ENCODE measurements at regions not wholly inside any gene's neighbourhood (a gene's known extent, or its start where the extent isn't known, plus 50 kb on each side); places are given as distances from the start of the nearest gene placed in this dataset.

DNA sequence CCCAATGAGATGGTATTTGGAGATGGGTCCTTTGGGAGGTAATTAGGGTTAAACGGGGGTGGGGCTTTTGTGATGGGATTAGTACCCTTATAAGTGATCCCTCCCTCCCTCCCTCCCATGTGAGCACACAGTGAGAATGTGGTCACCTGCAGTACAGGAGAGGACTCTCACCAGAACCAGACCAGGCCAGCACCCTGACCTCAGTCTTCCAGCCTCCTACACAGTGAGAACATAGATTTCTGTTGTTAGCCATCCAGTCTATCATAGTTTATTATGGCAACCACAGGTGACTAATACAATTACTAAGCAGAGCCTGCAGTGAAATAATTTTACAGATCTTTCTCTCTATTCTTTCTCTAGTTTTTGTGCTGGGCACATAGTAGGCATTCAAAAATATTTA, 137.7 kb upstream of the PKDCC start (continued):
- TF ChIP-seq, protein P1, sequence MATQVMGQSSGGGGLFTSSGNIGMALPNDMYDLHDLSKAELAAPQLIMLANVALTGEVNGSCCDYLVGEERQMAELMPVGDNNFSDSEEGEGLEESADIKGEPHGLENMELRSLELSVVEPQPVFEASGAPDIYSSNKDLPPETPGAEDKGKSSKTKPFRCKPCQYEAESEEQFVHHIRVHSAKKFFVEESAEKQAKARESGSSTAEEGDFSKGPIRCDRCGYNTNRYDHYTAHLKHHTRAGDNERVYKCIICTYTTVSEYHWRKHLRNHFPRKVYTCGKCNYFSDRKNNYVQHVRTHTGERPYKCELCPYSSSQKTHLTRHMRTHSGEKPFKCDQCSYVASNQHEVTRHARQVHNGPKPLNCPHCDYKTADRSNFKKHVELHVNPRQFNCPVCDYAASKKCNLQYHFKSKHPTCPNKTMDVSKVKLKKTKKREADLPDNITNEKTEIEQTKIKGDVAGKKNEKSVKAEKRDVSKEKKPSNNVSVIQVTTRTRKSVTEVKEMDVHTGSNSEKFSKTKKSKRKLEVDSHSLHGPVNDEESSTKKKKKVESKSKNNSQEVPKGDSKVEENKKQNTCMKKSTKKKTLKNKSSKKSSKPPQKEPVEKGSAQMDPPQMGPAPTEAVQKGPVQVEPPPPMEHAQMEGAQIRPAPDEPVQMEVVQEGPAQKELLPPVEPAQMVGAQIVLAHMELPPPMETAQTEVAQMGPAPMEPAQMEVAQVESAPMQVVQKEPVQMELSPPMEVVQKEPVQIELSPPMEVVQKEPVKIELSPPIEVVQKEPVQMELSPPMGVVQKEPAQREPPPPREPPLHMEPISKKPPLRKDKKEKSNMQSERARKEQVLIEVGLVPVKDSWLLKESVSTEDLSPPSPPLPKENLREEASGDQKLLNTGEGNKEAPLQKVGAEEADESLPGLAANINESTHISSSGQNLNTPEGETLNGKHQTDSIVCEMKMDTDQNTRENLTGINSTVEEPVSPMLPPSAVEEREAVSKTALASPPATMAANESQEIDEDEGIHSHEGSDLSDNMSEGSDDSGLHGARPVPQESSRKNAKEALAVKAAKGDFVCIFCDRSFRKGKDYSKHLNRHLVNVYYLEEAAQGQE (IDR thresholded peaks at IDR 0.05), result no peak
- TF ChIP-seq EHF (CRISPR knock-in tag; IDR thresholded peaks at IDR 0.05), result no peak
- TF ChIP-seq, protein P2, sequence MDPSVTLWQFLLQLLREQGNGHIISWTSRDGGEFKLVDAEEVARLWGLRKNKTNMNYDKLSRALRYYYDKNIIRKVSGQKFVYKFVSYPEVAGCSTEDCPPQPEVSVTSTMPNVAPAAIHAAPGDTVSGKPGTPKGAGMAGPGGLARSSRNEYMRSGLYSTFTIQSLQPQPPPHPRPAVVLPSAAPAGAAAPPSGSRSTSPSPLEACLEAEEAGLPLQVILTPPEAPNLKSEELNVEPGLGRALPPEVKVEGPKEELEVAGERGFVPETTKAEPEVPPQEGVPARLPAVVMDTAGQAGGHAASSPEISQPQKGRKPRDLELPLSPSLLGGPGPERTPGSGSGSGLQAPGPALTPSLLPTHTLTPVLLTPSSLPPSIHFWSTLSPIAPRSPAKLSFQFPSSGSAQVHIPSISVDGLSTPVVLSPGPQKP (IDR thresholded peaks at IDR 0.05; ENCODE audit: low read depth, low read length), result no peak
- TF ChIP-seq, protein P3, sequence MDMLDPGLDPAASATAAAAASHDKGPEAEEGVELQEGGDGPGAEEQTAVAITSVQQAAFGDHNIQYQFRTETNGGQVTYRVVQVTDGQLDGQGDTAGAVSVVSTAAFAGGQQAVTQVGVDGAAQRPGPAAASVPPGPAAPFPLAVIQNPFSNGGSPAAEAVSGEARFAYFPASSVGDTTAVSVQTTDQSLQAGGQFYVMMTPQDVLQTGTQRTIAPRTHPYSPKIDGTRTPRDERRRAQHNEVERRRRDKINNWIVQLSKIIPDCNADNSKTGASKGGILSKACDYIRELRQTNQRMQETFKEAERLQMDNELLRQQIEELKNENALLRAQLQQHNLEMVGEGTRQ (IDR thresholded peaks at IDR 0.05), result no peak

DNA sequence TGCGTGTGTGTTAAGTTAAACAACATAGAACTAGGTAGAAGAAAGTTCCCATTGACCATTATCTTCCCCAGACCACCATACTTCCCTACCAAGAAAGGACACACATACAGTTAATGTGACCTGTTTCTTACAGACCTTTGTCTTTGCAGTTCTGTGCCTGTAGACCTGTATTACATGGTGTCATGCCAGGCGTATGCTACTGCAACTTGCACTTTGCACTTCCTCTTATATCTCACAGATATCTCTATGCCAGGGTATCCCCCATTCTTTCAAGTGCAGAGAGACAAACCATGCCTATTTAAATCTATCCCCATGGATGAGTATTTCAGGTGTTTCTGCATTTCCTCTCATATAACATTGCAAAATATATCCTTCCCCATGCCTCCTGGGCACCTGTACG, 136.8 kb upstream of the PKDCC start:
- POLR2A ChIA-PET, result no interaction called here
- H3K9me3 ChIP-seq, result peaks cover 26% of the 10 kb centered on the region
- H3K27ac ChIP-seq, result no peak overlapping the region
- ATAC-seq (no peak), DNase-seq (ENCODE audit: low read depth in 1 of 2, low spot score in 1 of 2) (no peak), FAIRE-seq (no peak)
- WGBS (ENCODE audit: missing lambda C conversion rate), result 68% methylated on average over 3 of the region's 3 CpGs
- TF ChIP-seq RCOR1 (IDR thresholded peaks at IDR 0.05; ENCODE audit: low read depth, low read length) (no peak), NPAS2 (CRISPR knock-in tag; IDR thresholded peaks at IDR 0.05; ENCODE audit: borderline replicate concordance) (no peak), ZFP36 (IDR thresholded peaks at IDR 0.05; ENCODE audit: borderline replicate concordance, partially characterized antibody) (no peak), CBX2 (IDR thresholded peaks at IDR 0.05; ENCODE audit: borderline replicate concordance, low read depth) (no peak), JUNB (IDR thresholded peaks at IDR 0.05) (no peak), POLR2A (IDR thresholded peaks at IDR 0.05; ENCODE audit: low read length) (no peak)
- TF ChIP-seq, protein P1 (IDR thresholded peaks at IDR 0.05), result no peak
- H3K4me3 ChIP-seq, result no peak overlapping the region
- CTCF ChIA-PET, result interaction anchor here (1.5 kb wide), 1 partner anchor 58 kb away, joined by 3 read pairs; no protein-coding TSS in a partner anchor
- H3K4me2 ChIP-seq, result no peak overlapping the region
- H3K4me1 ChIP-seq, result peaks cover 11% of the 10 kb centered on the region

DNA sequence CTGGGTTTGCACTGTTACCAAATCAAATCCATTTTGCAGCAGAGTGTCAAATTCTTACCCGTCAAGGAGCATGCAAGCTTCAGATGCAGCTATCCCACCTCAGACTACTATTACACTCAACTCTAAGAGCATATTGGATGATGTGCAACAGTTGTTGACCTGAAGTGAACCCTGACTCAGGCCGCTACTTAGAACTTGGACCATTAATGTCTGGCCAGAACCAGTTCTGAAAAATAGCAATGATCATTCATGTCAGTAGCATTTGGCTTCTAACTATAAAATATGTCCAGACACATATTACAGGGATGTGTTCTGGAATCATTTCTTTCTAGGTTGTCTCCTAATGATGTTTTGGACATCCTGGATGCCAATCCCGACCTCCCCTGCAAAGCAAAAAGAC, 135.5 kb upstream of the PKDCC start:
- TF ChIP-seq NFE2L2 (conservative IDR thresholded peaks at IDR 0.05; ENCODE audit: low read length) (no peak), CBX8 (IDR thresholded peaks at IDR 0.05) (no peak), SREBF2 (IDR thresholded peaks at IDR 0.05) (no peak), JUN (IDR thresholded peaks at IDR 0.05) (no peak), HDAC2 (IDR thresholded peaks at IDR 0.05) (no peak), KDM1A (IDR thresholded peaks at IDR 0.05; ENCODE audit: low read depth) (no peak), RNF2 (IDR thresholded peaks at IDR 0.05; ENCODE audit: borderline replicate concordance, low read depth) (no peak), JUNB (IDR thresholded peaks at IDR 0.05) (no peak)
- TF ChIP-seq, protein P4, sequence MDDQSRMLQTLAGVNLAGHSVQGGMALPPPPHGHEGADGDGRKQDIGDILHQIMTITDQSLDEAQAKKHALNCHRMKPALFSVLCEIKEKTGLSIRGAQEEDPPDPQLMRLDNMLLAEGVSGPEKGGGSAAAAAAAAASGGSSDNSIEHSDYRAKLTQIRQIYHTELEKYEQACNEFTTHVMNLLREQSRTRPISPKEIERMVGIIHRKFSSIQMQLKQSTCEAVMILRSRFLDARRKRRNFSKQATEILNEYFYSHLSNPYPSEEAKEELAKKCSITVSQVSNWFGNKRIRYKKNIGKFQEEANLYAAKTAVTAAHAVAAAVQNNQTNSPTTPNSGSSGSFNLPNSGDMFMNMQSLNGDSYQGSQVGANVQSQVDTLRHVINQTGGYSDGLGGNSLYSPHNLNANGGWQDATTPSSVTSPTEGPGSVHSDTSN (IDR thresholded peaks at IDR 0.05), result no peak
- TF ChIP-seq, protein P5, sequence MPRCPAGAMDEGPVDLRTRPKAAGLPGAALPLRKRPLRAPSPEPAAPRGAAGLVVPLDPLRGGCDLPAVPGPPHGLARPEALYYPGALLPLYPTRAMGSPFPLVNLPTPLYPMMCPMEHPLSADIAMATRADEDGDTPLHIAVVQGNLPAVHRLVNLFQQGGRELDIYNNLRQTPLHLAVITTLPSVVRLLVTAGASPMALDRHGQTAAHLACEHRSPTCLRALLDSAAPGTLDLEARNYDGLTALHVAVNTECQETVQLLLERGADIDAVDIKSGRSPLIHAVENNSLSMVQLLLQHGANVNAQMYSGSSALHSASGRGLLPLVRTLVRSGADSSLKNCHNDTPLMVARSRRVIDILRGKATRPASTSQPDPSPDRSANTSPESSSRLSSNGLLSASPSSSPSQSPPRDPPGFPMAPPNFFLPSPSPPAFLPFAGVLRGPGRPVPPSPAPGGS (IDR thresholded peaks at IDR 0.05), result no peak
- 67% methylated on average over 3 of the region's 3 CpGs for WGBS (ENCODE audit: missing lambda C conversion rate)
- CTCF ChIA-PET, result no interaction called here
- Histone ChIP-seq H3K4me2 (no peak overlapping the region), H3K9me3 (peaks cover 26% of the 10 kb centered on the region), H3K4me1 (peaks cover 10% of the 10 kb centered on the region), H3K27ac (no peak overlapping the region), H3K4me3 (no peak overlapping the region)
- POLR2A ChIA-PET, result no interaction called here
- DNase-seq (ENCODE audit: low read depth in 1 of 2, low spot score in 1 of 2) (no peak), ATAC-seq (no peak), FAIRE-seq (no peak)

All from A549 (cell line).